ENCODE measurements at regions not wholly inside any gene's neighbourhood (a gene's known extent, or its start where the extent isn't known, plus 50 kb on each side); places are given as distances from the start of the nearest gene placed in this dataset.

DNA sequence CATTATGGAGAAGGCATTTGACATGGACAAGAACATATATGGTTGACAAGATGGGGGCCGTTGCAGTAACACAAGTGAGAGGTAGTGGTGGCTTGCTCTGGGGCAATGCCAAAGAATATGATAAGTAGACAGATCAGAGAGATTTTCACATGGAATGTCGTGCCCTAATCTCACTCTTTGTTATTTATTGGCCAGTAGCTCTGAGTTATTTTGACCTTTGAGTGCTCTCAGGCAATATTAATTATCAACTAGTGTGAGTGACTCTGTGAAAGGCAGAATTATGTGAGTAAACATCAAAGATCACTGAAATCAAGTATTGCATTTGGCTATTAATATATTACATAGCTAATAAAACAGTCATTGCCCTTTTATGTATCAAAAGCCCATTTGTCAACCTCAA is 164.9 kb upstream of the ADAMTS9 start:
- H3K4me2 ChIP-seq (ENCODE audit: low read length) = no peak overlapping the region

DNA sequence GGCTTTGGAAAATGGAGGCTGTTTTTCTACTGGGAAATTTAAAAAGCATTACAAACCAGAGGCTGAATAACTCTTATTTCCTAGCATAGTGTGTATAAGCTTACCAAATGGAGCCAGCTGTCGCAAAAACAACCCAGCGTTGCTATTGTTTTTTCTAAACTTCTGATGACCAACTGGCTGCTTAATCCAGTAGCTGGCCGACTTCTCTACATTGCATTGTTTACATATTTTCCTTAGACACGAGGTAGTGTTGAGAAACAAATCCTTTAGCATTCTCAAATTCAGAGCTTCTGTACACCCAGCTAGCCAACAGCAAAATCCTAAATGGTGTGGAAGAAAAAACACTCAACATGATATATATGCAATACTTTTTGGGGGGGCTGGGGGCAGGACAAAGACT is 161.0 kb upstream of the ADAMTS9 start:
- H3K4me1 ChIP-seq = no peaks in the 10 kb centered on the region
- no peaks in the 10 kb centered on the region for H3K36me3 ChIP-seq (ENCODE audit: control insufficient read depth, insufficient read depth, low read length)
- H3K27ac ChIP-seq = no peak overlapping the region
- no peaks in the 10 kb centered on the region for H3K27me3 ChIP-seq (ENCODE audit: control insufficient read depth, insufficient read depth, low read length)
- H3K9me3 ChIP-seq (ENCODE audit: control insufficient read depth, low read length) = no peaks in the 10 kb centered on the region
- TF ChIP-seq, protein P1, sequence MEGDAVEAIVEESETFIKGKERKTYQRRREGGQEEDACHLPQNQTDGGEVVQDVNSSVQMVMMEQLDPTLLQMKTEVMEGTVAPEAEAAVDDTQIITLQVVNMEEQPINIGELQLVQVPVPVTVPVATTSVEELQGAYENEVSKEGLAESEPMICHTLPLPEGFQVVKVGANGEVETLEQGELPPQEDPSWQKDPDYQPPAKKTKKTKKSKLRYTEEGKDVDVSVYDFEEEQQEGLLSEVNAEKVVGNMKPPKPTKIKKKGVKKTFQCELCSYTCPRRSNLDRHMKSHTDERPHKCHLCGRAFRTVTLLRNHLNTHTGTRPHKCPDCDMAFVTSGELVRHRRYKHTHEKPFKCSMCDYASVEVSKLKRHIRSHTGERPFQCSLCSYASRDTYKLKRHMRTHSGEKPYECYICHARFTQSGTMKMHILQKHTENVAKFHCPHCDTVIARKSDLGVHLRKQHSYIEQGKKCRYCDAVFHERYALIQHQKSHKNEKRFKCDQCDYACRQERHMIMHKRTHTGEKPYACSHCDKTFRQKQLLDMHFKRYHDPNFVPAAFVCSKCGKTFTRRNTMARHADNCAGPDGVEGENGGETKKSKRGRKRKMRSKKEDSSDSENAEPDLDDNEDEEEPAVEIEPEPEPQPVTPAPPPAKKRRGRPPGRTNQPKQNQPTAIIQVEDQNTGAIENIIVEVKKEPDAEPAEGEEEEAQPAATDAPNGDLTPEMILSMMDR (IDR thresholded peaks at IDR 0.05) = no peak
- H3K9ac ChIP-seq = no peak overlapping the region
- no peaks in the 10 kb centered on the region for H3K79me2 ChIP-seq
- H2AFZ ChIP-seq = no peak overlapping the region
- H3K4me2 ChIP-seq (ENCODE audit: low read length) = no peak overlapping the region
- no peak overlapping the region for H3K4me3 ChIP-seq (ENCODE audit: low read depth, low read length)

More for the DNA sequence above, 164.9 kb upstream of the ADAMTS9 start:
- no peaks in the 10 kb centered on the region for H3K27me3 ChIP-seq (ENCODE audit: control insufficient read depth, insufficient read depth, low read length)
- TF ChIP-seq, protein P1 (IDR thresholded peaks at IDR 0.05) = no peak
- H3K27ac ChIP-seq = no peak overlapping the region
- no peaks in the 10 kb centered on the region for H3K9me3 ChIP-seq (ENCODE audit: control insufficient read depth, low read length)
- H3K9ac ChIP-seq = no peak overlapping the region
- no peaks in the 10 kb centered on the region for H3K79me2 ChIP-seq
- H3K4me1 ChIP-seq = no peaks in the 10 kb centered on the region
- H3K4me3 ChIP-seq (ENCODE audit: low read depth, low read length) = no peak overlapping the region
- H2AFZ ChIP-seq = no peak overlapping the region
- H3K36me3 ChIP-seq (ENCODE audit: control insufficient read depth, insufficient read depth, low read length) = no peaks in the 10 kb centered on the region

DNA sequence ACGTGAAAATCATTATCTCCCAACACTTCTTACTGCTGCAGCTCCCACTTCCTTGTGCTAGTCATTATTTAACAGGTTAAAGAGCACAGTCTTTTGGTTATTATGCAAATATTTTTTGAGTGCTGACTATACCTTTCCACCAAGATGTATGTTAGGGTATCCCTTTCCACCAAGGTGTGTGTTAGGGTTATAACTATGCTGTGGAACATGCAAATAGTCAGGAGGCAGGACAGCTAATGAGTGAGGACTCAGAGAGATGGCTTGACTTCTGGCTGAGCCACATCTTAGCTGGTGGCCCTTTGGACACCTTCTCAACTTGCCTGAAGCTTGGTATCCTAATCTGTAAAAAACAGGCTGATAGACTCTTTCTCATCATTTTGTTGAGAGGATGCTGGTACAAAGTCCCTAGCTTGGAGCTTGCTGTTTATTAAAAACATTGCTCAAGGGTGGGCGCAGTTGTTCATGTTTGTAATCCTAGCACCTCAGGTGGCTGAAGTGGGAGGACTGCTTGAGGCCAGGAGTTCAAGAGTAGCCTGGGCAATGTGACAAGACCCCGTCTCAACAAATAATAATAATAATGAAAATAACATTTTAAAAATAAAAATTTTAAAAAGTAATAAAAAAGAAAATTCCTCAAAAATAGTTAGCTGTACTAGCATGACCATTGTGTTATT is 160.5 kb upstream of the ADAMTS9 start:
- Histone ChIP-seq H3K9me3 (ENCODE audit: control insufficient read depth, low read length) (no peaks in the 10 kb centered on the region), H3K4me2 (ENCODE audit: low read length) (no peak overlapping the region), H3K27me3 (ENCODE audit: control insufficient read depth, insufficient read depth, low read length) (no peaks in the 10 kb centered on the region), H3K27ac (no peak overlapping the region), H3K9ac (no peak overlapping the region), H3K79me2 (no peaks in the 10 kb centered on the region), H2AFZ (no peak overlapping the region), H3K4me3 (ENCODE audit: low read depth, low read length) (no peak overlapping the region), H3K36me3 (ENCODE audit: control insufficient read depth, insufficient read depth, low read length) (no peaks in the 10 kb centered on the region), H3K4me1 (no peaks in the 10 kb centered on the region)
- TF ChIP-seq, protein P1 (IDR thresholded peaks at IDR 0.05) = no peak

DNA sequence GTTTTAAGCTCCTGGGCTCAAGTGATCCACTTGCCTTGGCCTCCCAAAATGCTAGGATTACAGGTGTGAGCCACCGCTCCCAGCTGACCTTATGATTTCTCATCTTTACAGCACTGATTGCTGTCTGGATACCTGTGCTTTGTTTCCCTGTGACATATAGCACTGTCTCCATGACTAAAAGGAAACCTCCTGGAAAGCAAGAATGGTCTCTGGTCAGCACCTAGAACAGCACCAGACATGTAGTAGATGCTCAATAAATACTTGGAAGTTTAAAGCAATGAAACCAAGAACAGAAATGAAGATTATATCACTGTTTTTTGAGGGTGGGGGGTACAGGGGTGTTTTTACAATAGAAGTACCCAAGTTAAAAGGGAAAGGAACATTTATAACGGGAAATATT is 156.8 kb upstream of the ADAMTS9 start:
- H3K4me1 ChIP-seq = no peaks in the 10 kb centered on the region
- H3K4me3 ChIP-seq (ENCODE audit: low read depth, low read length) = no peak overlapping the region
- no peaks in the 10 kb centered on the region for H3K36me3 ChIP-seq (ENCODE audit: control insufficient read depth, insufficient read depth, low read length)
- H3K4me2 ChIP-seq (ENCODE audit: low read length) = no peak overlapping the region
- H3K27me3 ChIP-seq (ENCODE audit: control insufficient read depth, insufficient read depth, low read length) = no peaks in the 10 kb centered on the region
- H3K9ac ChIP-seq = no peak overlapping the region
- H3K79me2 ChIP-seq = no peaks in the 10 kb centered on the region
- no peak overlapping the region for H3K27ac ChIP-seq
- no peaks in the 10 kb centered on the region for H3K9me3 ChIP-seq (ENCODE audit: control insufficient read depth, low read length)
- TF ChIP-seq, protein P1 (IDR thresholded peaks at IDR 0.05) = no peak
- no peak overlapping the region for H2AFZ ChIP-seq

Data from parathyroid adenoma (tissue), 2 donors.